K562 (cell line): ENCODE measurements at regions not wholly inside any gene's neighbourhood (a gene's known extent, or its start where the extent isn't known, plus 50 kb on each side); places are given as distances from the start of the nearest gene placed in this dataset.

ENCODE experiments used
- ATAC-seq: fragments of 200-7000 bp; cut with Tn5 transposase; 3 replicates; pipeline ENCODE4 v1.9.1; 2020; ENCODE audit warnings: moderate library complexity
- BruUV-seq: library from RNA; stranded (reverse); fragments of 400-500 nt; replicated peaks from 2 replicates; lab custom pipeline; 2021; lab: Mats Ljungman, UMichigan
- CTCF ChIA-PET: fragments of 300-600 bp; formaldehyde crosslinking; extraction: SDS; loops from one replicate; lab custom pipeline; 2021; ENCODE audit warnings: low intra/inter-chr PET ratio; lab: Yijun Ruan, JAX
- POLR2A ChIA-PET: fragments of 300-600, 350-650 bp; sonication (Branson Sonifier 250); formaldehyde crosslinking; extraction: SDS; loops from one replicate; lab custom pipeline; 2021; ENCODE audit warnings: antibody characterized with exemption, inconsistent platforms; lab: Yijun Ruan, JAX
- DNase-seq, 4 experiments: peaks; one replicate each; pipeline versions ENCODE4 v3.0.0 to v3.0.0-alpha.2; 2011 to 2018; ENCODE audit warnings: low spot score in 3 of 4, mixed read lengths in 3 of 4; ENCODE audit errors: extremely low read depth in 1 of 4
- FAIRE-seq: peaks from 2 replicates; lab custom pipeline; 2011; peaks lifted over from hg19 to GRCh38; lab: Jason Lieb, UNC
- H2AFZ ChIP-seq: 2 replicates; pipeline ENCODE4 v1.6.0; 2011; ENCODE audit warnings: low read depth, low read length, control low read depth, inconsistent platforms
- H3K27ac ChIP-seq: fragments of 200-600 bp; 3 replicates; pipeline ENCODE4 v1.8.0; 2011; ENCODE audit warnings: low read depth, mild to moderate bottlenecking, control low read depth, inconsistent platforms, low read length, moderate library complexity, mixed read lengths; ENCODE audit errors: extremely low read depth
- H3K27me3 ChIP-seq, 2 experiments: fragments of 300-600 bp in 1 of 2; 2 replicates in 1 of 2; 3 replicates in 1 of 2; pipeline versions ENCODE4 v1.6.0 to v1.8.0; 2011; ENCODE audit warnings: inconsistent platforms in 2 of 2, low read length in 2 of 2, mild to moderate bottlenecking in 1 of 2, mixed read lengths in 1 of 2, moderate library complexity in 1 of 2; ENCODE audit not compliant: control insufficient read depth in 2 of 2, insufficient read depth in 2 of 2
- H3K36me3 ChIP-seq: fragments of 300-600 bp; 3 replicates; pipeline ENCODE4 v1.8.0; 2011; ENCODE audit warnings: mild to moderate bottlenecking, low read length, inconsistent platforms; ENCODE audit not compliant: control insufficient read depth, insufficient read depth
- H3K4me1 ChIP-seq, 2 experiments: fragments of 200-600 bp in 1 of 2; replicated peaks in 1 of 2; 2 replicates in 1 of 2; 3 replicates in 1 of 2; pipeline versions ENCODE4 v1.5.1 to v1.8.0; 2011; ENCODE audit warnings: inconsistent platforms in 2 of 2, low read length in 2 of 2, mild to moderate bottlenecking in 1 of 2, mixed read lengths in 1 of 2, moderate library complexity in 1 of 2; ENCODE audit not compliant: control insufficient read depth in 2 of 2, insufficient read depth in 2 of 2
- H3K4me2 ChIP-seq: 2 replicates; pipeline ENCODE4 v1.6.1; 2011; ENCODE audit warnings: low read length, control low read depth, inconsistent platforms, mixed read lengths; ENCODE audit not compliant: insufficient read depth
- H3K4me3 ChIP-seq: fragments of 200-600 bp; sonication (generic), shearing (Covaris generic); 2 replicates; pipeline ENCODE4 v1.5.1; 2016; ENCODE audit warnings: control low read depth, inconsistent platforms
- H3K79me2 ChIP-seq: fragments of 200-600 bp; 3 replicates; pipeline ENCODE4 v1.8.0; 2011; ENCODE audit warnings: low read length, inconsistent platforms; ENCODE audit not compliant: control insufficient read depth, insufficient read depth
- H3K9ac ChIP-seq, 2 experiments: 2 replicates each; pipeline versions ENCODE4 v1.6.0 to v1.6.1; 2011; ENCODE audit warnings: low read depth in 2 of 2, low read length in 2 of 2, control low read depth in 1 of 2, inconsistent platforms in 1 of 2, mild to moderate bottlenecking in 1 of 2, mixed read lengths in 1 of 2; ENCODE audit not compliant: insufficient read depth in 1 of 2
- H3K9me1 ChIP-seq: one replicate; pipeline ENCODE4 v1.6.0; 2011; ENCODE audit warnings: inconsistent platforms, mild to moderate bottlenecking, low read length, moderate library complexity; ENCODE audit not compliant: control insufficient read depth, insufficient read depth
- H3K9me3 ChIP-seq: replicated peaks from 2 replicates; pipeline ENCODE4 v1.5.1; 2011; ENCODE audit warnings: low read depth, low read length, inconsistent platforms; ENCODE audit not compliant: control insufficient read depth, insufficient read depth
- H4K20me1 ChIP-seq: replicated peaks from 2 replicates; pipeline ENCODE4 v1.6.1; 2011; ENCODE audit warnings: low read length, inconsistent platforms, mixed read lengths; ENCODE audit not compliant: control insufficient read depth, insufficient read depth
- CTCF ChIP-seq, 3 experiments: IDR thresholded peaks in 2 of 3; conservative IDR thresholded peaks in 1 of 3; 2 replicates each; pipeline ENCODE4 v1.5.1; 2011 to 2012; ENCODE audit warnings: low read length in 3 of 3, mild to moderate bottlenecking in 3 of 3, control low read depth in 2 of 3, improper control_type of control experiment in 1 of 3, inconsistent platforms in 1 of 3, low read depth in 1 of 3, mixed read lengths in 1 of 3, moderate library complexity in 1 of 3; ENCODE audit not compliant: insufficient read depth in 2 of 3
- KDM4B ChIP-seq, 2 experiments: fragments of 450-650 bp in 1 of 2; sonication (generic) in 1 of 2; IDR thresholded peaks; 2 replicates each; pipeline ENCODE4 v1.6.1; 2016 to 2017; ENCODE audit warnings: borderline replicate concordance in 2 of 2, antibody characterized with exemption in 1 of 2, low read depth in 1 of 2, mild to moderate bottlenecking in 1 of 2
- NFE2 ChIP-seq: IDR thresholded peaks from 2 replicates; pipeline ENCODE4 v1.6.1; 2014; ENCODE audit warnings: antibody characterized with exemption, low read depth
- NR2C2 ChIP-seq, 2 experiments: fragments of 200-800 bp in 1 of 2; sonication (Bioruptor generic) in 1 of 2; sonication (generic) in 1 of 2; formaldehyde crosslinking in 1 of 2; IDR thresholded peaks; 2 replicates each; pipeline versions ENCODE4 v1.6.1 to v1.8.0; 2016 to 2022; ENCODE audit warnings: mild to moderate bottlenecking in 1 of 2, missing compliant biosample characterization in 1 of 2, missing genetic modification characterization in 1 of 2, missing genetic modification reagents in 1 of 2
- WGBS: fragments of 100-300 bp; shearing (Covaris generic); methylation state at CpG from one replicate; pipeline ENCODE4 v1.1.6; 2016; ENCODE audit warnings: low coverage, mixed read lengths; ENCODE audit not compliant: insufficient coverage; ENCODE audit errors: missing lambda C conversion rate; 5-methylcytosine and 5-hydroxymethylcytosine counted together
- in situ Hi-C: fragments of 300-500 bp; cut with MboI; formaldehyde crosslinking; loops from 4 replicates; pipeline ENCODE4 v1.15.0; 2018; ENCODE audit warnings: inconsistent platforms, mixed read lengths
- intact Hi-C: fragments of 100-400 bp; cut with micrococcal nuclease; formaldehyde crosslinking; loops from 2 replicates; pipeline ENCODE4 v1.14.2; 2022

GRCh38 chr12:29024117-29024516 lies 125.0 kb upstream of the FAR2 start:
- no peak overlapping the region for H2AFZ ChIP-seq
- no peaks in the 10 kb centered on the region for H4K20me1 ChIP-seq
- H3K4me2 ChIP-seq, result no peak overlapping the region
- H3K27ac ChIP-seq, result no peak overlapping the region
- H3K4me1 ChIP-seq, result no peaks in the 10 kb centered on the region
- no peaks in the 10 kb centered on the region for H3K9me3 ChIP-seq
- H3K79me2 ChIP-seq, result no peaks in the 10 kb centered on the region
- ChIA-PET CTCF (interaction anchor here (0.7 kb wide), 1 partner anchor 293 kb away, joined by 3 read pairs; no protein-coding TSS in a partner anchor), POLR2A (no interaction called here)
- DNase-seq, result peak in 1 of 4 experiments; percentile 8
- no peak for FAIRE-seq
- 0% methylated on average over 1 of the region's 1 CpG for WGBS
- peak in 2 of 3 experiments; percentile 19 to 30; a peak in 2 of 6 replicates for TF ChIP-seq CTCF (IDR thresholded peaks at IDR 0.05 in 2 of 3, conservative IDR thresholded peaks at IDR 0.05 in 1 of 3; ENCODE audit: insufficient read depth in 2 of 3, low read depth in 1 of 3, low read length in 3 of 3)
- peak; percentile 17; the same call in 1 of the 2 replicates for TF ChIP-seq NFE2
- TF ChIP-seq KDM4B (IDR thresholded peaks at IDR 0.05; ENCODE audit: borderline replicate concordance in 2 of 2, low read depth in 1 of 2), result no peak
- no peak for TF ChIP-seq NR2C2 (CRISPR knock-in tag; IDR thresholded peaks at IDR 0.05)
- TF ChIP-seq NR2C2 (tag; IDR thresholded peaks at IDR 0.05), result no peak
- BruUV-seq, result no TSS peak
- no peaks in the 10 kb centered on the region for H3K9me1 ChIP-seq
- no peaks in the 10 kb centered on the region for H3K27me3 ChIP-seq
- no peak overlapping the region for H3K4me3 ChIP-seq
- intact Hi-C loops, result no loop called here
- in situ Hi-C loops, result no loop called here
- ATAC-seq, result no peak
- H3K9ac ChIP-seq, result no peak overlapping the region
- H3K36me3 ChIP-seq, result no peaks in the 10 kb centered on the region
